ENCODE measurements at regions not wholly inside any gene's neighbourhood (a gene's known extent, or its start where the extent isn't known, plus 50 kb on each side); places are given as distances from the start of the nearest gene placed in this dataset.
"Not testable (repeated sequence)": the region's sequence is repeated elsewhere in the genome, so short reads cannot be mapped to it uniquely, and the experiment has no call there.

DNA sequence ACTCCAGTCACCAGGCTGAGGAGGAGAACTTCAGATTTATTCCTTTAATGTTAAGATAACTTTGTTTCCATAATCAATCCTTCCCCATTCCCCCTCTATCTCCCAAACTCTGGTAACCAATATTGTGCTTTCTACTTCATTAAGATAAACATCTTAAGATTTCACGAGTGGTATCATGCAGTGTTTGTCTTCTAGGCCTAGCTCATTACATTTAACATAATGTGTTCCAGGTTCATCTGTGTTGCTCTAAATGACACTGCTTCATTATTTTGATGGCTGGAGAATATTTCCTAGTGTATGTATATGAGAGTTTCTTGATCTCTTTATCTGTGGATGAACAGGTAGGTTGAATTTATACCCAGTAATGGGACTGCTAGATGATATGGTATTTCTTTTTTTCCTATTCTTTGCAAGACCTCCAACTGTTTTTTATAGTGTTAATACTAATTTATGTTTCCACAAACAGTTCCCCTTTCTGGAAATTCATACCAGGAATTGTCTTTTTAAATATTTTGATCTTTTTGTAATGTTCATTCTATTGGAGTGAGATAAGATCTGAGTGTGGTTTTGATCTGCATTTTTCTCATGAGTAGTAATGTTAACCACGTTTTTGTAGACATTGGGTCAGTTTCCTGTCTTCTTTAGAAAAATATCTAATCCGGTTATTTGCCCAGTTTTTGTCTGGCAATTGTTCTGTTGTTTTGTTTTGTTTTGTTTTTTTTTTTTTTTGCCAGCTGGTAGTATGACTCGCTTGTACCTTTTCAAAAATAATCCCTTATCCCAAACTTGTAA lies 97.3 kb downstream of the POTEH start:
- H3K9me3 ChIP-seq (ENCODE audit: control insufficient read depth, low read depth, low read length); H3K23me2 ChIP-seq (ENCODE audit: insufficient read length, low read depth, low read length, poor library complexity, severe bottlenecking); H3K14ac ChIP-seq (ENCODE audit: insufficient read depth, low read length); H4K20me1 ChIP-seq (ENCODE audit: control insufficient read depth, insufficient read depth, insufficient read length); DNase-seq; H3K23ac ChIP-seq (ENCODE audit: insufficient read length, low read depth, low read length); H3K79me1 ChIP-seq (ENCODE audit: insufficient read depth, low read depth, low read length, poor library complexity, severe bottlenecking); H3K56ac ChIP-seq (ENCODE audit: insufficient read length, low read depth, low read length); H3K4me2 ChIP-seq (ENCODE audit: insufficient read depth, insufficient read length, low read length); H2AK5ac ChIP-seq (ENCODE audit: insufficient read length, low read length); H2AFZ ChIP-seq (ENCODE audit: low read length); H3K9ac ChIP-seq (ENCODE audit: extremely low read depth, insufficient read length, low read length); H3K18ac ChIP-seq (ENCODE audit: insufficient read length, low read depth, low read length); H3K27me3 Mint-ChIP-seq (ENCODE audit: low read depth); H2BK15ac ChIP-seq (ENCODE audit: low read depth, low read length); H4K5ac ChIP-seq (ENCODE audit: insufficient read length, low read depth, low read length); H2BK20ac ChIP-seq (ENCODE audit: low read depth, low read length, poor library complexity, severe bottlenecking); H3K27me3 ChIP-seq (ENCODE audit: insufficient read depth, low read length); H2BK5ac ChIP-seq (ENCODE audit: insufficient read length, low read length); H3K4ac ChIP-seq (ENCODE audit: low read depth, low read length); H2BK120ac ChIP-seq (ENCODE audit: low read depth, low read length, poor library complexity, severe bottlenecking); H3K4me3 Mint-ChIP-seq; H3T11ph ChIP-seq (ENCODE audit: low read length); H4K91ac ChIP-seq (ENCODE audit: insufficient read length, low read depth, low read length); H3K27ac ChIP-seq (ENCODE audit: insufficient read length, low read depth, low read length); H3K79me2 ChIP-seq (ENCODE audit: insufficient read depth, low read length); H2BK12ac ChIP-seq (ENCODE audit: insufficient read length, low read depth, low read length); H3K4me1 ChIP-seq (ENCODE audit: insufficient read depth, low read length); H4K8ac ChIP-seq (replicated peaks; ENCODE audit: insufficient read length, low read depth, low read length); H3K36me3 Mint-ChIP-seq (ENCODE audit: insufficient read depth in 1 of 3, low read depth in 3 of 3); H3K4me1 Mint-ChIP-seq; H3K27ac Mint-ChIP-seq: not testable (repeated sequence)
- no CpG with 5 or more reads among the region's 4 CpGs for WGBS (ENCODE audit: extremely low coverage, insufficient read length, low lambda C conversion rate)
- H3K9me3 Mint-ChIP-seq, result peaks cover 16 to 21% of the 10 kb centered on the region in 2 experiments

DNA sequence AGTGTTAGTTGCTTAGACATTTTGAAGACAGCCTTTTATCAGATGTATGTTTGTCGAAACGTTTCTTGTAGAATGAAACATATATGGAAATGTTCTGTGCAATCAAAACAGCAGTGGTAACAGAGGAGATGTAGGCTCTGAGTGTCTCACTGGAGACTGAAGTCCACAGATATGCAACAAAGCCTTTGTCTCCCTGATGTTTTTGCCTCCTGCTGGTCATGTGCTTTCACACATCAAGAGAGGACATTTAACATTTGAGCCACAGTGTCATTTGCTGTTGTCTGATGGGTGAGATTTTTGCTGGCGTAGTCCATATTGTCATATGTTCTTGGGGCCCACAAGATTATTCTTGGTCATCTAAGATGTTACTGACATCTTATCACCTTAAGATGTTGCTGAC lies 101.7 kb downstream of the POTEH start:
- not testable (repeated sequence) for H3K4me1 Mint-ChIP-seq; H2BK15ac ChIP-seq (ENCODE audit: low read depth, low read length); H3K79me1 ChIP-seq (ENCODE audit: insufficient read depth, low read depth, low read length, poor library complexity, severe bottlenecking); H2BK20ac ChIP-seq (ENCODE audit: low read depth, low read length, poor library complexity, severe bottlenecking); H3T11ph ChIP-seq (ENCODE audit: low read length); H3K4ac ChIP-seq (ENCODE audit: low read depth, low read length); DNase-seq; H3K27me3 ChIP-seq (ENCODE audit: insufficient read depth, low read length); H3K27me3 Mint-ChIP-seq (ENCODE audit: low read depth); H4K91ac ChIP-seq (ENCODE audit: insufficient read length, low read depth, low read length); H3K9ac ChIP-seq (ENCODE audit: extremely low read depth, insufficient read length, low read length); H2BK5ac ChIP-seq (ENCODE audit: insufficient read length, low read length); H3K56ac ChIP-seq (ENCODE audit: insufficient read length, low read depth, low read length); H2BK12ac ChIP-seq (ENCODE audit: insufficient read length, low read depth, low read length); H4K5ac ChIP-seq (ENCODE audit: insufficient read length, low read depth, low read length); H4K8ac ChIP-seq (replicated peaks; ENCODE audit: insufficient read length, low read depth, low read length); H2AK5ac ChIP-seq (ENCODE audit: insufficient read length, low read length); H3K36me3 Mint-ChIP-seq (ENCODE audit: insufficient read depth in 1 of 3, low read depth in 3 of 3); H3K4me2 ChIP-seq (ENCODE audit: insufficient read depth, insufficient read length, low read length); H3K4me3 Mint-ChIP-seq; H3K23me2 ChIP-seq (ENCODE audit: insufficient read length, low read depth, low read length, poor library complexity, severe bottlenecking); H4K20me1 ChIP-seq (ENCODE audit: control insufficient read depth, insufficient read depth, insufficient read length); H3K18ac ChIP-seq (ENCODE audit: insufficient read length, low read depth, low read length); H3K14ac ChIP-seq (ENCODE audit: insufficient read depth, low read length); H3K27ac Mint-ChIP-seq; H3K4me1 ChIP-seq (ENCODE audit: insufficient read depth, low read length); H2AFZ ChIP-seq (ENCODE audit: low read length); H3K27ac ChIP-seq (ENCODE audit: insufficient read length, low read depth, low read length); H3K23ac ChIP-seq (ENCODE audit: insufficient read length, low read depth, low read length); H3K79me2 ChIP-seq (ENCODE audit: insufficient read depth, low read length); H2BK120ac ChIP-seq (ENCODE audit: low read depth, low read length, poor library complexity, severe bottlenecking); H3K9me3 ChIP-seq (ENCODE audit: control insufficient read depth, low read depth, low read length)
- peaks cover 7 to 12% of the 10 kb centered on the region in 2 experiments for H3K9me3 Mint-ChIP-seq
- WGBS (ENCODE audit: extremely low coverage, insufficient read length, low lambda C conversion rate), result no CpG with 5 or more reads among the region's 3 CpGs

Data from H9 (cell line).